ENCODE measurements at regions not wholly inside any gene's neighbourhood (a gene's known extent, or its start where the extent isn't known, plus 50 kb on each side); places are given as distances from the start of the nearest gene placed in this dataset.

GRCh38 chr19:31910224-31910623, 435.2 kb upstream of the ZNF507 start:
- Histone ChIP-seq H3K4me2 (no peak overlapping the region), H3K4me1 (no peaks in the 10 kb centered on the region), H3K4me3 (no peak overlapping the region), H3K9me3 (peaks cover 5% of the 10 kb centered on the region; the same call in 1 of the 3 replicates), H3K27ac (no peak overlapping the region)
- ATAC-seq (no peak), DNase-seq (ENCODE audit: low read depth in 1 of 2, low spot score in 1 of 2) (no peak), FAIRE-seq (no peak)
- 30% methylated on average over 6 of the region's 6 CpGs for WGBS (ENCODE audit: missing lambda C conversion rate)
- CTCF ChIA-PET = interaction anchor here (0.6 to 1.0 kb wide), 2 partner anchors 39 to 53 kb away, joined by 3 read pairs; no protein-coding TSS in a partner anchor
- POLR2A ChIA-PET = no interaction called here
- no peak for TF ChIP-seq CTCF (IDR thresholded peaks at IDR 0.05)
- no peak for TF ChIP-seq USF2 (IDR thresholded peaks at IDR 0.05)
- no peak for TF ChIP-seq BCL3 (IDR thresholded peaks at IDR 0.05)
- no peak for TF ChIP-seq REST (IDR thresholded peaks at IDR 0.05)
- TF ChIP-seq BHLHE40 (IDR thresholded peaks at IDR 0.05; ENCODE audit: low read depth, low read length) = no peak
- no peak for TF ChIP-seq EHMT2 (IDR thresholded peaks at IDR 0.05; ENCODE audit: low read depth)
- no peak for TF ChIP-seq CHD4 (IDR thresholded peaks at IDR 0.05; ENCODE audit: borderline replicate concordance)
- TF ChIP-seq EP300 (IDR thresholded peaks at IDR 0.05) = no peak
- no peak for TF ChIP-seq CEBPB (IDR thresholded peaks at IDR 0.05)
- no peak for TF ChIP-seq MYC (IDR thresholded peaks at IDR 0.05; ENCODE audit: borderline replicate concordance, low read length)
- TF ChIP-seq ZC3H11A (IDR thresholded peaks at IDR 0.05) = no peak
- TF ChIP-seq CBX8 (IDR thresholded peaks at IDR 0.05) = no peak
- TF ChIP-seq MAX (IDR thresholded peaks at IDR 0.05) = no peak
- no peak for TF ChIP-seq PHF8 (IDR thresholded peaks at IDR 0.05; ENCODE audit: borderline replicate concordance, low read depth)
- TF ChIP-seq RCOR1 (IDR thresholded peaks at IDR 0.05; ENCODE audit: low read depth, low read length) = no peak
- TF ChIP-seq ESRRA (IDR thresholded peaks at IDR 0.05; ENCODE audit: borderline replicate concordance, low read length) = no peak
- no peak for TF ChIP-seq E2F6 (IDR thresholded peaks at IDR 0.05; ENCODE audit: borderline replicate concordance, low read depth)
- no peak for TF ChIP-seq JUN (IDR thresholded peaks at IDR 0.05)
- no peak for TF ChIP-seq SMC3 (IDR thresholded peaks at IDR 0.05)

- POLR2A ChIA-PET = no interaction called here
- Histone ChIP-seq H3K4me1 (no peaks in the 10 kb centered on the region), H3K4me3 (no peak overlapping the region), H3K27ac (no peak overlapping the region), H3K9me3 (peaks cover 2% of the 10 kb centered on the region; the same call in 1 of the 3 replicates), H3K4me2 (no peak overlapping the region)
- no peak for FAIRE-seq
- CTCF ChIA-PET = no interaction called here
- DNase-seq (ENCODE audit: low read depth in 1 of 2, low spot score in 1 of 2) = no peak
- ATAC-seq = no peak
- 12% methylated on average over 6 of the region's 6 CpGs for WGBS (ENCODE audit: missing lambda C conversion rate)
- TF ChIP-seq HMGXB4 (CRISPR knock-in tag; IDR thresholded peaks at IDR 0.05; ENCODE audit: borderline replicate concordance) (no peak), MAFK (IDR thresholded peaks at IDR 0.05; ENCODE audit: partially characterized antibody) (peak; percentile 67)
Measured at GRCh38 chr19:31911577-31911976, 433.8 kb upstream of the ZNF507 start.

Measured in A549 (cell line).